GM21576 (cell line): ENCODE measurements at regions not wholly inside any gene's neighbourhood (a gene's known extent, or its start where the extent isn't known, plus 50 kb on each side); places are given as distances from the start of the nearest gene placed in this dataset.
"Not testable (repeated sequence)": the region's sequence is repeated elsewhere in the genome, so short reads cannot be mapped to it uniquely, and the experiment has no call there.

Experiments used
- ATAC-seq: cut with Tn5 transposase; IDR thresholded peaks from one replicate; pipeline ENCODE4 v1.9.1; 2021; ENCODE audit warnings: mild to moderate bottlenecking, moderate library complexity; ENCODE audit not compliant: unreplicated experiment

DNA sequence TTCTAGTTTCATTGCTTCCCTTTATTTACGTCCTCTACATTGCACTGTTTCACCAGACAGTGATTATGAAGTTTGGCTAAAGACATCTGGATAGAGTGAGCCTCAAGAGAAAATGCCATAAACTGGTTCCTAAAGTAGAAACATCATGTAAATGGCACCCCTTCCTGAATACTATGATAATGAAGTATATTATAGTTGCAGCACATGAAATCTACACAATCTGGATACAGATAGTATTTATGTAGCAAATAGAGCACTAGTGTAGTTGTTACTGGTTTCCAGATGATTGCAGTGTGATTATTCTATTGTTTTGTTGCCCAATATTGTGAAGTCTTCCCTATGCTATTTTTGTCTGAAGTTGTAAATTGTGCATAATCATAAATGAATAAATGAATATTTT lies 2786.9 kb upstream of the PCDH20 start:
- ATAC-seq: no peak

DNA sequence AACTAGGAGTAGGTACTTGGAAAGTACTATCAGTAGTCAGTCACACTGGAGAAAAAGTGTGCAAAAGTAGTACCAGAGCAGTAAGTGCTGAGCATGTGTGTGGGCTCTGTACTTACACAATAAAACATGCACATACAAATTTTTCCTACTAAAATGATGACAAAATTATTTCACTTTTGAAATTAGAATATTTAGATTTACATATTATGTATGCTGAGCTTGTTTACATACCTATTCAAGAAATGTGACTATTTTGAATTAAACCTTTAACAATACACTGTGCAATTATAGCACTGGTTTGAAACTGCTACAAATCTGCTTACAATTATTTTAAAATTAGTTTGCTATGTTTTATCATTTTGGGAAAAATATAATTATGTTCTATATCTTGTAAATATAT lies 2781.6 kb upstream of the PCDH20 start:
- ATAC-seq: no peak

DNA sequence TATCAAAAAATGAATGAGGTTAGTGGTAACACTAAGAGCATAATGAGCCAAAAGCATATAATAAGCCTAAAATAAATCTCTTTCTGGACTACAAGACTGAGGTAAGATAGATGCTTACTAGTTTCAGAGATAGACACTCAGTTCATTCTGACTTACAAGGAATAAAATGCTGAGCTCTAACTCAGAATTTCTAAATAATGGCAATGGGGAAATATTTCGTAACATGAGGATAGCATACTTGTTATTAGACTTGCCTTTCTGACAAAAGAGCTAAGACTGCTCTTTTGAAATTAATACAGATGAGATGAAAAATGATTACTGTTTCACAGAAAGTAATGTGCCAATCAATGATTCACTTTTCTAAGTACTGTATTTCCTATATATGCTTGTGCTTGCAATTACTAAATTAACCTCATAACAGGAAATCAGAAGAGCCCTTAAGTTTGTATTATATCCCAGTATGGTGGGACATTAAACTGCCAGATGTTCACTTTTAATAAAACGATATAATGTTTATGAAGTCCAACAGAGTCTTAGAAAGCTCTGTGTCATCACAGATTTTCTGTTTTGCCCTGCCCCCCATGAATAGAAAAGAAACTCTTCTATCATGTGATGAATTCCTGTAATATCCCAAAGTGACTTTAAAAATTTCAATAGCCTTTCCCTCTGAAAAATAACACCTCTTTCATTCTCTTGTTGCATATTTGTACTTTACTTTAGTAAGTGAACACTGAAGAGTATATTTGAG lies 2771.0 kb upstream of the PCDH20 start:
- no peak for ATAC-seq

DNA sequence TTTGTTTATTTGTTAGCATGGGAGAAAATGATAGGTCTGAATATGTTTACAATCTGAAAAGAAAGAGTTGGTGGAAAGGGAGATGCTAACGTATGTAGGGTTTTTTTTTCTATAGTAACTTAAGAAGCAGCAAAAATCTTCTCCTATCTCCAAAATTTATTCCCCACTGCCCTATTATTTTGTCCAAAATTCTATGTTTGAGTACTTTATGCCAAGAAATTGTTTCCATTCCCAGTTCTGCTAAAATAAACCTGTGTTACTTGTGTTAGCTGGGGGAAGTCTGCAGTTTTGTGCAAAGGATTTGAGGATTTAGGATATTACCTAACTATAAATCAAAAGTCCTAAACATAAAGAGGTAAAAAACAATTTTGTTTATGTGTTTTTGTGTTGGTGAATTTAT lies 2770.4 kb upstream of the PCDH20 start:
- ATAC-seq: no peak

DNA sequence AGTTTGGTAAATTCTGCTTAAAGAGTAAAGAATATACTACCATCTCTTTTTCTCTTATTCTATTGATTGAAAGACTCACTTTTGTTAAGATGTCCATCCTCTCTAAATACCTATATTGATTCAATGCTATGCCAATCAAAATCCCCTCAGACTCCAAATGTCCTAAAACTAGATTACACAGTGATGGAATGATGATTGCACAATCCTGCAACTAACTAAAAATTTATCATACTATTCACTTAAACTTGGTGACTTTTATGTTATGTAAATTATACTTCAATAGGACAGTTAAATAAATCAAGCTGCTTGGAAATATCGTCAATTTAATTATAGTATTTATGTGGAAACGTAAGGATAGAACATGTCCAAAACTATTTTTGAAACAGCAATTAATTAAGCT lies 2765.1 kb upstream of the PCDH20 start:
- no peak for ATAC-seq

DNA sequence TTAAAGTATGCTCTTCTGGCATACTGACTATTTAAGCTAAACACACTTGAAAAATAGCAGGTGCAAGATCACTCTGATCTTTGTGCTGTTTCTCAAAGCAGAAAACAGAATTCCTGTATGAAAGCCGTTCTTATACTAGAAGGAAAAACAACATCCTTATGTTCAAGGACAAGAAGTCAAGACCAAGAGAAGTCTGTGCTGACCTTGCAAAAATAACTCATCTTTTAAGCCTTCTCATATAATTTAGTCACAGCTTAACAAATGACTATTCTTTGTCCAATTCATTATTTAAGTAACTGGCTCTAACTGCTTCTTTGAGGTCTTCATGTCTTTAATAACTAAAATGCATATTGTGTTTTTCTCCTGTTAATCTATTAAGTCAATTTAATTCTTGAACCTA lies 2750.2 kb upstream of the PCDH20 start:
- ATAC-seq: no peak

DNA sequence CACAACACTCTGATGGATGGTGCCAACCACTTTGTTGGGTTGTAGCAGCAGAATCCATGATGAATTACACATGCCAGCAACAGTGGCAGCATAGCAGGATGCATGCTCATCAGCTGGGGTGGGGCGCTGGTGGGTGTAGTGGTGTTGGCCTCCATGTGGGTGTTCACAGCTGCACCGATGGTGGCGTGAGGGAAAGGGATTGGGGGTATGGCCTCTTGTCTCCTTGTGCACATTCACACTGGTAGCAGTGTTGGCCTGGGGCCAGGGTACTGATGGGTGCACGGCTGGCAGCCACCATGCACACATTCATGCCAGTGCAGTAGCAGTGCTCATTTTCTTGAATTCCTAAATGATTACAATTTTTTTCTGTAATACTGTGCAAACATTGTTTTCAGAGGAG lies 2748.8 kb upstream of the PCDH20 start:
- no peak for ATAC-seq

DNA sequence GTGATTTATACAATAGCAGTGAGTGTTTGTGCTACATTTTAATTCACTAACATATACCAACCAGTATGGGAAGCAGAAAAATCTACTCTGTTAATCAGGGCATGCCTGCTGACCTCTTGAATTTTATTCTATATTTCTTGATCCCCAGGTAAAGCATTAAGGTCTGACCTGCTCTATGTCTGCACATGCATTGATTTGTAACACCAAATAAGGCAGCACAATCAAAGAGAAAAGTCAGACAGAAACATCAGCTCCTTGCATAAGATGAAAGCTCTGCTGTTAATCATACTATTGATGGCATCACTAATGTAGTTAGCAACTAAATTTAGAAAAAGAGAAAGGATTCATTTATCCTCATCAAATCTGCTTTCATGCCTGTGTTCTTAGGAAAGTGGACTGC lies 2744.8 kb upstream of the PCDH20 start:
- ATAC-seq: no peak

DNA sequence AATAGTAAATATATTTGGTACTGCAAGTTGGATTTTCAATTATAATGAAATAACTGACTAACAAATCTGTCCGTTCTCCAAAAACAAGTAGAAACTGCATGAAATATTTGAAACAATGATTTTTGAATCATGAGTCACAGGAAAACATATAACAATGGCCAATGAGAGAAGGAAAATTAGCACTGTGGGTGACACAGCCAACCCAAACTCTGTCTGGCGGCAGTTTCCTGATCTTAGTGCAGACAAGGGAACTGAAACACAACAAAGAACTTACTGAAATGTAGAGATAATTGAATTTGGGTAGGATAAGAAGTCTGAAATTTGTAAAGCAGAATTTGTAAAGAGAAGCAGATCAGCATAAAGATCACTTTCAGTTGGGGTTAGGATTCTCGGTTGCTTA lies 2743.3 kb upstream of the PCDH20 start:
- no peak for ATAC-seq

DNA sequence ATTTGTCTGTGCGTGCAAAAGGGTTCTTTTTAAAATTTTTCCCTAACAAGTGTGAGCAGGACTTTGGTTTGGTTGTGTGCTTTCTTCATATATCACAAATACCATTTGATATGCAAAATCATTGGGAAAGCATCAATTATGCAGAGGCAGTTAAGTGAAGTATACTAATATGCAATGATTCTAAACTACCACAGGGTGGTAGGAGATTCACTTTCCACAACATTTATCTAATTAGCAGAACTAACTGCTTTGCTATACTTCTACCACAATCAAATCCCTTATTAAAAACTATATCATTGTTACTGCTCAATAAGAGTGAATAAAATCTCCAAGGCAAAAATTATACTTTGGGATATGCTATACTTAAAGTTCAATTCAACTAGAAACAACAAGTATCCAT lies 2738.9 kb upstream of the PCDH20 start:
- ATAC-seq: no peak

DNA sequence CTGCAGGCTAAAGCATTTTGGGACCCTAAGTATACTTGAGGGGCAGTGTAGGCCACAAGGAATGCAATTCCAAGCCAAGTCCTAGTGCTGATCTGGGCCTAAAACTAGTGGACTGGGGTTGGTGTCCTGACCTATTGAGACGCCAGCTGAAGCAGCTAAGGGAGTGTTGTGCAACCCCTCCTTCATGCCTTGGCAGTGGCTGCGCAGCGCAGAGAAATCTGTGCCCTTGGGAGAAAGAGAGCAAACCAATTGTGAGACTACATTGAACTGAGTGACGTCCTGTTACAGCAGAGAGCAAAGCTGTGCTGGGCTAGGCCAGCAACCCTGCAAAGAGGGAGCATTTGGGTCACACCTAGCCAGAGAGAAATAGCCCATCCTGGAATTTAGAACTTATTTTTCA lies 2715.0 kb upstream of the PCDH20 start:
- ATAC-seq: no peak

DNA sequence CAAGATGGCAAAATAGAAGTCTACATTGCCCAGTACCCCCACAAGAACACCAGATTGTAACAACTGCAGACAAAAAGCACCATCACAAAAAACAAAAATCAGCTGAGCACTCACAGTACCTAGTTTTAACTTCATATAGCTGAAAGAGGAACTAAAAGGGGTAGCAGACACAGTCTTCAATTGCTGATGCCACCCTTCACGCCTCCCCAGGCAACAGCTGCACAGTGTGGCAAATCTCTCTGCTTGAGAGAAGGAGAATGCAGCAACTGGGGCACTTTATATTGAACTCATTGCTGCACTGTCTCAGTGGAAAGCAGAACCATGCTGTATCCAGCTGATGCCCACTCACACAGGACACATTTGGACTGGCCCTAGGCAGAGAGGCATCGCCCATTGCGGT lies 2714.5 kb upstream of the PCDH20 start:
- ATAC-seq: no peak

DNA sequence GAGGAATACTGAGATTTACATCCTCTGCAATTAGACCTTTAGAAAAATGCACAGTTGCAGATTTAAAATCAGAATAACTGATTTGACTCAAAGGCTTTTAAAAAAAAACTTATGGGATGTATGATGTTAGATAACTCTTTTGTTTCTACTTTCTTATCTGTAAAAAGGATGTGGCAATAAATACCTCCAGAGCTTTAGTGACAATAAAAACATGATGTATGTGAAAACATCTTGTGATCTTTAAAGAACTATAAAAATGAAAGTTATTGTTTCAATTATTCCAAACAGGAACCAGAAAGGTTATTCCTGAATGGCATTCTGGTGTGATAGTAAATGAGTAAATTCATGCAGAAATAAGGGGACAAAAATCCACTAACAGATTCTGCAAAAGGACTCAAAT lies 2712.2 kb upstream of the PCDH20 start:
- ATAC-seq: no peak

DNA sequence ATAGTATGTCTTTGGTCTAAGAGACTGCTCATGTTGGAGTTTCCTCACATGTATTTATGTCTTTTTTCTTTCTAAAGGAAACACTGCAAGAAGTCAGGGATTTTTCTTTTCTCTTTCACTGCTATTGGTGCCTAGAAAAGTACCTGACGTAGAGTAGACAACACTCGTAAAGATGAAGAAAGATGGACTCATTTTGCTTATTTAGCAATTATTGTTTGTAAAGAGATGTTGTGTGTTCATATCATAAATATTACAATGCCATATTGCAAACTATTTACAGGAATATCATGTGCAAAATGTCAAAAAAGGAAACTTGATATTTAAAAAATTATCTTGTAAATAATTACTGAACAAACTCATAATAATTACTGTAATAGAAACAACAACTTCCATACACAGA lies 2711.5 kb upstream of the PCDH20 start:
- no peak for ATAC-seq

DNA sequence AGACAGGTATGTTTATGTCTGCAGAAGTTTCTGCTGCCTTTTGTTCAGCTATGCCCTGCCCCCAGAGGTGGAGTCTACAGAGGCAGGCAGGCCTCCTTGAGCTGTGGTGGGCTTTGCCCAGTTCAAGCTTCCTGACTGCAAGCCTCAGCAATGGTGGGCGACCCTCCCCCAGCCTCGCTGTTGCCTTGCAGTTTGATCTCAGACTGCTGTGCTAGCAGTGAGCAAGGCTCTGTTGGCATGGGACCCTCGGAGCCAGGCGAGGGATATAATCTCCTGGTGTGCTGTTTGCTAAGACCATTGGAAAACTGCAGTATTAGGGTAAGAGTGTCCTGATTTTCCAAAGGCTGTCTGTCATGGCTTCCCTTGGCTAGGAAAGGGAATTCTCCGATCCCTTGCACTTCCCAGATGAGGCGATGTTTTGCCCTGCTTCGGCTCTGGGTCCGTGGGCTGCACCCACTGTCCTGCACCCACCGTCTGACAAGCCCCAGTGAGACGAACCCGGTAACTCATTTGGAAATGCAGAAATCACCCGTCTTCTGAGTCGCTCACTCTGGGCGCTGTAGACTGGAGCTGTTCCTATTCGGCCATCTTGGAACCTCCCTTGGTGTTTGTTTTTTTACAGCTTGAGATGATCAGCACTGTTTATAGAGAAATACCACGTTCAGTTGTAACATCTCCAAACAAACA lies 2705.5 kb upstream of the PCDH20 start:
- not testable (repeated sequence) for ATAC-seq

DNA sequence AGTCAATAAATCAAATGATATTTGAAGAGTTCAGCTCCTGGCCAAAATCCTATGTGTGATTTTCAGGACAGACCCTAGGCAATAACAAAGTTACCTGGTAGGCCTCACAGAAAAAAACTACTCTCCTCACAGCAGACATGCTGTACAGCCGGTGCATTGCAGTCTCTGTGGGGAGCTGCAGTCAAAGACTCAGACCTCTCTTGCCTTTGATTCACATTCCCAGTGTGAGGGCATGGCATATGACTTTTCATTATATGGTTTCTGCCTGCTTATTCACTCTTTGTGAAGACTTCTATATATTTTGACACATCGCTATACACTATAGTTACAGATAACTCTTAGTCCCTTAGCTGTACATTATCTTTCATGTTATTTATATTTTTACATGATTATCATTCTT lies 2684.3 kb upstream of the PCDH20 start:
- no peak for ATAC-seq

DNA sequence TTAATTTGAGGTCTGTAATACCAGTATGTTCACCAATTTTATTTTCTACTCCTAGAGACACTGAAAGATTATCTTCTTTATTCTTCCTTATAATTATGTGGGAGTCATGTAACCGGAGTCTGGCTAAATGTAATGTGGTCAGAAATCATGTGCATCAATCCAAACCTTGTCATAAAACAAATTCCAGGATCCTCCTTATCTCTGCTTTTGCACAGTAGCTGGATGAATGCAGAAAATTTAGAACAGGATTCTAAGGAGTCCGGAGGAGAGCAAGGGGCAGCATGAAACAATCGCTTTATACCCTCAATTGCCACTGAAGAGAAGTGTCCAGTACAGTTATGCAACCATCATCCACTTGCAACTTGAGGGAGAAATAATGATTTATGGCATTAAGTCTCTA lies 2674.7 kb upstream of the PCDH20 start:
- no peak for ATAC-seq

DNA sequence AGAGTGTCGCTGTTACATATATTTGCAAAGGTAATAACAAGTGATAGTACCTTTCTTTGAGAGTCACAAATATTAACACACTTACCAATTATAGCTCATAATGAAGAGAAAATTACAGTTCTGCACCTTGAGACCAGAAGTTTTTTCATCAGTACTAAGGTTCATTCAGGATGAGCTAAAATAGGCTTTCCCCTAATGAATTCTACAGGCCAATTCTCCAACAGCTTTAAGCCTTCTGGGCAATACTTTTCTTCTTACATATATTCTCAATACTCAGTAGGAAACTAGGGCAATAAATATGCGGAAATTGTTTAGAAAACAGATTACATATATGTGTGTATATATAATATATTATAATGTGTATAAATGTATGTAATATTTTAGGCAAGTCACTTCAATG lies 2672.8 kb upstream of the PCDH20 start:
- ATAC-seq: no peak

DNA sequence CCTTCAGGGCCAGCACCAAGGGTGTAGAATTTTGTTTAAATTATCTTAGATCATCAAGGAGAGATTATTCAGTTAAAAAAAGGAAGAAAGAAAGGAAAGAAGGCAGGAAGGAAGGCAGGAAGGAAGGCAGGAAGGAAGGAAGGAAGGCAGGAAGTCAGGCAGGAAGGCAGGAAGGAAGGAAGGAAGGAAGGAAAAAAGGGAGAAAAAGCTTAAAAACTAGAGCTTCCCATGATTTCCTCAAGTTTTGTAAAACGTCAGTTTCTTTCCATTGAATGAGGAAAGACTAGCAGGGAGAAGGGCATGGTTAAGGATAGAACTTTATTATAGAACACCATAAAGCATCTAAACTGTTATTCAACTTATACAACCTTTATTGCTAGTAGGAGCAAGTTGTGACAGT lies 2672.0 kb upstream of the PCDH20 start:
- no peak for ATAC-seq

DNA sequence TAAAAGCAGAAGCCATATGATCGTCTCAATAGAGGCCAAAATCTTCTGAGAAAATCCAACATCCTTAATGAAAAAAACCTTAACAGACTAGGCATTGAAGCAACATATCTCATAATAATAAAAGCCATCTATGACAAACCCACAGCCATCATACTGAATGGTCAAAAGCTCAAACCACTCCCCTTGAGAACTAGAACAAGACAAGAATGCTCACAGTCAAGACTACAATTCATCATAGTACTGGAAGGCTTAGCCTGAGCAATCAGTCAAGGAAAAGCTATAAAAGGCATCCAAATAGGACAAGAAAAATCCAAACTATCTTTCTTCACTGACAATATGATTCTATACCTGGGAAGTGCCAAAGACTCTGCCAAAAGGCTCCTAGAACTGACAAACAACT lies 2668.2 kb upstream of the PCDH20 start:
- ATAC-seq: no peak

DNA sequence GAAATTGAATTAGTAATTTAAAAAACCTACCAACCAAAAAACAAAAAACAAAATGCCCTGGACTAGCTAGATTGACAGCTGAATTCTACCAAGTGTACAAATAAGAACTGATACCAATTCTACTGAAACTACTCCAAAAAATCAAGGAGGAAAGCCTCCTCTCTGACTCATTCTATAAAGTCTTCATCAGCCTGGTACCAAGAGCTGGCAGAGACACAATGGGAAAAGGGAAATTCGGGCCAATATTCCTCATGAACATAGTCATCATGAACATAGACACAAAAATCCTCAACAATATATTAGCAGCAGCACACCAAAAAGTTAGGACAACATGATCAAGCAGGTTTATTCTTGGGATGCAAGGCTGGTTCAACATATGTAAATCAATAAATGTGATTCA lies 2667.7 kb upstream of the PCDH20 start:
- no peak for ATAC-seq

DNA sequence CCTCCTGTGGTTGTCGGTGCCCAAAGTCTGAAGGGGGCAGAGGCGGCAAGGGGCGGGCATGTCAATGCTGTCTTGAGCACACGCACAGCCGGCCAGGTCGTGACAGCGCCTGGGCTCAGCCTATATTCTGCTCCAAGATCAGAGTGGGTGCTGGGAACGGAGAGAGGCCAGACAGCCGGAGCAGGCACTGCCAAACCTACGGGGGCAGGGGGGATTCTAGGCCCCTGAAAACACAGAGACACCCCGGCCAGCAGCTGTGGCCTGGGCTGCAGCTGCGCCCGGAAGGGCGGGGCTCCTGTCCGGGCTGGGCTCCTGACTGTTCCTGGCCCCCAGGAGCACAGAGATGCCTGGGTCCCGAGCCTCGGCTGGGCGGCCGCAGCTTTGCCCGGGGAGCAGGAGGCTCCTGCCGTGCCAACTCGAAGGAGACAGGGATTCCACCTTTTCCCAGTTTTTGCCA lies 2662.9 kb upstream of the PCDH20 start:
- no peak for ATAC-seq

DNA sequence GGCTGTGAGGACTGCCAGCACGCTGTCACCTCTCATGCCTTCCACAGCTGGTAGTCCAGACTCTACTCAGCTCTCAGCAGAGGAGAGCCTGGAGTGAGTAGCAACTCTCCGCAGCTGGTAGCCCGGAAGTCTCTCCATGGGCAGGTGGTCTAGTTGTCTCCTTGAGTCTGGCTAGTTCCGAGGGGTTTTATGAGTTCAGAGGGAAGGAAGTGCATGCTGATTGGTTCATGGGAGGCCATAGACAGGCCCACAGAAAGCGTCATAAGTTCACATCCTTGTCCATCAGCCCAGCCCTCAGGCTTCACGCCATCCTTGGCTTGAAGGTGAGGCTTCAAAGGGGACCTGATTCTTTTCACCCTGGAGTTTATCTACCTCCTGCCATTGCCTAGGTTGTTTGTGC lies 2662.4 kb upstream of the PCDH20 start:
- ATAC-seq: no peak
